ENCODE measurements at regions not wholly inside any gene's neighbourhood (a gene's known extent, or its start where the extent isn't known, plus 50 kb on each side); places are given as distances from the start of the nearest gene placed in this dataset.
"Not testable (repeated sequence)": the region's sequence is repeated elsewhere in the genome, so short reads cannot be mapped to it uniquely, and the experiment has no call there.

DNA sequence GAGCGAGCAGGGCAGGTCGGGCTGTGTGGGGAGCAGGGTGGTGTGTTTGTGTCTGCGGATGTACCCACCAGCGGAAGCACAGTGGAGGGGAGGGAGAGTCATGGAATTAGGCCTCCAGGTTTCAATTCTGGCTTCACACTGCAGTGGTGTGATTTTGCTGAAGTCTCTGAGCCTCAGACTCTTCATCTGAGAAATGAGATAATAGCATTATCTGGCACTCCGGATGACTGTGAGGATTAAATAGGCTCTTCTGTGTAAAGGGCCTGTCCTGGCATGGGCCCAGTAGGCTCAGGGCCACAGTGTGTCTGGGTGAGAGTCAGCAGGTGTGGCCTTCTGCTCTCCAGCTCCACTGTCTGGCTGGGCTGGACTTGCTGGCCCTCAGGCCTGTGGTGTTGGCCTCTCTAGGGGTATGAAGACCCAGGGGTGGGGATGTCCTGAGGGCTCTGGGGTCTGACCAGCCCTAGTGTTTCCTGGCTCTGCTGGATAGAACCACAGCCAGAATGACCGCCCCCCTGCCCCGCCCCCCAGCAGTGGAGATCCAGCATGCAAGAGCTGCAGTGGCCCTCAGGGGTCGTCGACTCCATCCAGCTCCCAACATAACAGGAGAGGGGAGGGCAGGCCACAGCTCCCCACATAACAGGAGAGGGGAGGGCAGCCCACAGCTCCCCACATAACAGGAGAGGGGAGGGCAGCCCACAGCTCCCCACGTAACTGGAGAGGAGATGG, 178.6 kb downstream of the RPS24 start:
- no peak for DNase-seq

DNA sequence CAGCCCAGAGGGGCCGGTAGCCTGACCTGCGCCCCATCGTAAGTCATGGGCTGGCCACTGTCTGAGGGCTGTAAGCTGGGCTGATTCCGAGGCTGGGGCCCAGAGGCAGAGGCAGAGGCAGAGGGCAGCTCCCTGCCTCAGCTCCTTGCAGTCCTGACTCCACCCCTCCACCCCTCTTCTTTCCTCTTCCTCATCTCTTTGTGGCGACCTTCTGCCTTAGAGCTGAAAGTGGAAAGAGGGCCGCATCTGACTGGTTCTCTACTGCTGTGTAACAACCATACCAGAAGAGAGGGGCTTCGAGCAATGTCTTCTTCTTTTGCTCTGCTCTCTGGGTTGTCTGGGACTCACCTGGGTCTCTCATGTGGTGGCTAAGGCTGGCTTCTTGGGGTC, 179.1 kb downstream of the RPS24 start:
- peak; percentile 31 to 41 for DNase-seq

DNA sequence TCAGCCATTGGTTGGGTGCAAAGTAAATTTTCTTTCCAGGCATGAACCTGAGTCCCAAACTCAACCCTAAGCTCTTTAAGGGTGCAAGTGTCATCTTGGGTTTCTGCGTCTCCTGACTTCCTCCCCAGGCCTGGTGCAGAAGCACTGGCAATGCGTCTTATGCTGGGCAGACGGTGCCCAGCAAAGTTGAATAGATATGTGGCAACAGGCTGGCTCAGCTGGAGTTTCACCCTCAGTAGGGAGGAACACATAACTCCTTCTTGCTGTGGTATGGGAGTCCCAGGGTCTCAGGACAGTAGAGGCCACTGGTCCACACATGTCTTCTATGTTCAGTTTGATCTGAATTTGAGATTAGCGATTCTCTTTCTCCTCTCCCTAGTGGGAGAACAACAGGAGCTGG, 181.3 kb downstream of the RPS24 start:
- DNase-seq, result no peak

DNA sequence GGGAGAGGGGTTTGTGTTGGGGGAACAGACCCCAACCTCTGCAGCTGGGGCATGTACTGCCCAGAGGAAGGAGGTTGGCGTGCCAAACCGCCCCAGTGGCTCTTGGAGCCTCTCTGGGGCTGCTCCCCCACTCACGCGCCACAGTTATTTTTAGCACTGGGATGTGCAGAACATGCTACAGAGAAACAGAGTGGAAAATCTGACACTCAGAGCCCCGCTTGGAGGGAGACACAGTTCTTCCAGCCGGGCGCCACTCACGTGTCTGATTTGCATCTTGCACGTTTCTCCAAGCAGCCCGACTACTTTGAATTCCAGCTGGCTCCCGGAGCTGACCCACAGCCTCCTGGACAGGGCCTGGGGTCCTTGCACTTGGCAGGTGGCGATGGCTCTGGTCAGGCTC, 182.0 kb downstream of the RPS24 start:
- DNase-seq, result peak; percentile 39 to 52

DNA sequence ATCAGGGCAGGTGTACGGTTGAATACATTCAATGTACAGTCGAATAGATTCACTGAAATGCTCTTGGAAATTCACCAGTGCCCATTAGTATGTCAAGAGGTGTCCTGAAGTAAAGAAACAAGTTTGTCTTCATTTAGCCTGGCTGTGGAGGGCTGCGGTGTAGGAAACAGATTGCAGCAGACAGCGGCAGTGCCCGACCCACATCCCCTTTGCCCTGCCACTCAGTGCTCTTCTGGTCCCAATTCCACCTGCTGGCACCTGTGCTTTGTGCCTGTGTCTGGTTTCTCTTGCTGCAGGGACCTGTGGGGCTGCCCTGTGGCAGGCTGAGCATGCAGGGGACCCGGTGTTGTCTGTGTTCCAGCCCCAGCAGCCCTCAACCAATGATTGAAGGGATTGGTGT, 183.7 kb downstream of the RPS24 start:
- DNase-seq, result no peak

DNA sequence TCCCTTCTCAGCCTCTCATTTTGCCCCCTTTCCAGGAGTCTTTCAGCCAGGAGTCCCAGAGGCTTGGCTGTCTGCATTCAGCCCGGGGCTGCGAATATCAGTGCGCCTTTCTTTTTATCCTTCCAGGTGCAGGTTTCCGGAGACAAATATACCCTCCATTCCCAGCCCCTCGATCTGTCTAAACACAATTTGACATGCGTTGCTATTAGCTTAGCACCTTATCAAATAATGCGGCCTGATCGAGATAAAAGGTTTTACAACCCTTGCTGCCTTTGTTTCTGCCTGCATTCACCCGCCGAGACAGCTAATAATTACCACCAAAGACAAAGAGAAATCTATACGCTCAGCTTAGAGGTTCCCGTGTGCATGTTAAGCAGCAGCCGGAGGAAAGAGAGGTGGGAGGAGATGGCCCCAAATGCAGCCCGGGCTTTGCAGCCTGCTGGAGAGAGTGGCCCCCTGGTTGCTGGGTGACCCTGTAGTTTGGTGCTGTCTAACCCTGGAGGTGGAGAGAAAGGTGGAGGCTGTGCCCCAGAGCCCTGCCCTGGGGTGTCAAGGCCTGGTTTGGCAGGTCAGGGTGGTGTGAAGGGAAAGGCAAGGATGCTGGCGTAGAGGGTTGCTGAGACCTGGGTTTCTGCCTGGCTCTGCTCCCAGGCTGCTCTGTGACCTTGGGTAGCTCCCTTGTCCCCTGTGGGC, 185.3 kb downstream of the RPS24 start:
- DNase-seq, result no peak

DNA sequence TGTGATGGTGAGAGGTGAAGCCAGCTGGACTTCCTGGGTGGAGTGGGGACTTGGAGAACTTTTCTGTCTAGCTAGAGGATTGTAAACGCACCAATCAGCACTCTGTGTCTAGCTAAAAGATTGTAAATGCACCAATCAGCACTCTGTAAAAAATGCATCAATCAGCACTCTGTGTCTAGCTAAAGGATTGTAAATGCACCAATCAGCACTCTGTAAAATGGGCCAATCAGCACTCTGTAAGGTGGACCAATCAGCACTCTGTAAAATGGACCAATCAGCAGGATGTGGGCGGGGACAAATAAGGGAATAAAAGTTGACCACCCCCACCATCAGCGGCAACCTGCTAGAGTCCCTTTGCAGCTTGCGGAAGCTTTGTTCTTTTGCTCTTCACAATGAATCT, 185.9 kb downstream of the RPS24 start:
- DNase-seq, result not testable (repeated sequence)

DNA sequence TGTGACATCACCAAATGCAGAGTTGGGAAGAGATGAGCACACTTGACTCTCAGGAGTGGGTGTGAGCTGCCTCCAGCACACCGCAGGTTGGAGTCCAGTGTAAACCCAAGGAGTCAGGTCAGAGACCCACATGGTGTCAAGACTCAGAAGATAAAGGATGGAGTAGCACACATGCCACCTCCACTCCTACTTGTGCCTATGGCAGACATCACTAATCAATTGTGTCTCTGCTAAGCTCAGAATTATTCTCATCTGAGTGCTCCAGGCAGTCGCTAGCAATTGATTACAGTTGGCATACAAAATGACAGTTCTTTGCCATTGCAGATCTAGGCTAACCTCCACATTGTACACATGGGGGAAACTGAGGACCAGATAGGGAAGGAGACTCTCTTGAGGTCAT, 187.1 kb downstream of the RPS24 start:
- DNase-seq, result no peak

DNA sequence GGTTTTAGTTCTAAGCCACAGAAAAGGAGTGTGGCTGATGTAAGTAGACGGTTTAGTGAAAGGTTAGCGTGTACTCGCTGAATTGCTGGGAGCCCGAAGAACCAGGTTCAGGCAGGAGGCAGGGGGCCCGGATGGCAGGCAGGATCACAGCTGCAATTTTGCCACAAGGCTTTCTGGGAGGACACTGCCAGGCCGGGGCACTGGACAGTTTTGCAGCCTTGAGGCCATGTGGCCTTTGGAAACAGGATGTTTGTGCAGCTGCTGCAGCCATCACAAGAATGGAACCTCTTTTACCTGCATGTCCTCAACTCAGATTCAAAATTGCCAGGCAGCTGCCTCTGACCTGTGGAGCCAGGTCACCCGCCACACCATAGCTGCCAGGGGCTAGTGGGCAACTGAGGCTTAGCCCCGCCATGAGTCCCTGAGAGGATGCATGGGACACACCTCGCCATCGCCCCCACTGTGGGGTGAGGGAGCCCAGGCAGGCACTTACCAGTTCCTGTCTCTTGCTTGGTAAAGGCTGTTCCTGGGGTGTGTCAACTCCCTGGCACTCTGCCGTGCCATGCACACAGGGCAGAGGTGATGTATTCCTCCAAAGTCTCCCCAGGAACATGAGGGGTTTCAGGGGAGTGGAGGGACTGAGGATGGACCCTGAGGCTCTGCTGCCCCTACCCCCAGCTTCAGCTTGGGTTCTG, 188.6 kb downstream of the RPS24 start:
- DNase-seq, result no peak

DNA sequence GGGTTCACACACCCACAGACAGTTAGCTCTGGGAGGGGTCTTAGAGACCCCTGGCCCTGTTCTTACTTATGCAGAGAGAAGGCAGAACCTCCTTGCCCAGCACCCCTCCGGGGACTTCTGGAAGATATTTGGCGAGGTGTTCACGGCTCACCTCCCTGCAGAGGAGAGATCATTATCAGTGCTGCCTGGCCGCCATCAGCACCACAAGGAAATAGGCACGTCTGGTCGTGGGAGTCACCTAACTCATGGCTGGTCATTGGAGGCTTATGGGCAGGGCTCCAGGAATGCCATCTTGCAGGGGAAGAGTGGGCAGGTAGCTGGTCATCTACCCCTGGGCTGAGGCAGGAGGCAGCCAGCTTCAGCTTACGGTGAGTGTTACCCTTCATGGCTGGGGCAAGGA, 189.4 kb downstream of the RPS24 start:
- DNase-seq, result no peak

DNA sequence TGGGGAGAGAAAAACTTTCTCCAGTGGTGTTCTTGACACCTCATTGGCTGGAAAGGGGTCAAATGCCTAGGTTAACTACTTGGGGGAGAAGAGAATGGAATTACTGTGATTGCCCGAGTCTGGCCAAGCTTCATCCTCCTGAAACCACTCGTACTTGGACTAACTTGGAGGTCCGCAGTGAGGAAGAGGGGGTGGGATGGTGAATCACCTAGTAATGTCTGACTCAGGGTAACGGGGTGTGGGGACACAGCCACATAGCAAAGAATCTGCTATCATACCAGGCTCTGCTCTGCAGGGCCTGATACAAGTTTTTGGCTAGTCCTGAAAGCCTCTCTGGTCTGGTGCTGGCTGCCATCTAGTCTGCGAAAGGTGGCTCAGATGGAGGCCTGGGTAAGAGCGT, 190.9 kb downstream of the RPS24 start:
- DNase-seq, result no peak

DNA sequence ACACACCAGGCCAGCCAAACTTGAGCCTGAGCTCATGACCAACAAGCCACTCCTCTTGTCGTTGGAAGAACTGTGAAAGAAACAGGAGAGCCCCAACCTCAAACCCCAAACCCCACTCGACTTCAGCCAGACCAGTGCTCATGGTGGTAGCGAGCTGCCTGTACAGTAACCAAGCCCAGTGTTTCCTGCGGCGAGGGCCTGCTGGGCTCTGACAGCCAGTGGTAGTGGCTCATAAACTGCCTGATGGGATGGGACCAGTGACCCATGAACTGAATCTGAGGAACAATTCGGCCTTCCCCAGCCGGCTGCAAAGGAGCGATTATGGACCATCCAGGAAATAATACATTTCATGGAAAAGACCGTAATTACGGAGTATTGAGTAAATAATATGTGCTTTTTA, 191.9 kb downstream of the RPS24 start:
- no peak for DNase-seq

DNA sequence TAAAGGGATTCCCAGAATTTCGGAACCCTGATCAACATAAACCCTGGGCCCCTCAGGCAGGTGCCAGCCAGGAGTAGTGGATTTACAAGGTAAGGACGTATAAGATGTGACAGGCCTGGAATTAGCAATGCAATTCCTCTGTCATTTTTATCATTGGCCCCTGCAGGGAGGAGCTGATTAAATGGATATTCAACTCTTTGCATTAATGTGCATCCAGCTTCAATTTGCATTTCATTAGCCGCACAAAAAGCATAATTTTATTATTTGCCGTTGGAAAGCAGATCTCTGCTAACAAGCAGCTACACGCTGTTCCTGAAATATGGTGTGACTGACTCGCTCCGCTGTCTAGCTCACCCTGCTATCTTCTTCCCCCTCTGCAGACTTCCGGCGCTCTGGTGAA, 195.8 kb downstream of the RPS24 start:
- DNase-seq, result peak in 1 of 2 experiments; percentile 22

DNA sequence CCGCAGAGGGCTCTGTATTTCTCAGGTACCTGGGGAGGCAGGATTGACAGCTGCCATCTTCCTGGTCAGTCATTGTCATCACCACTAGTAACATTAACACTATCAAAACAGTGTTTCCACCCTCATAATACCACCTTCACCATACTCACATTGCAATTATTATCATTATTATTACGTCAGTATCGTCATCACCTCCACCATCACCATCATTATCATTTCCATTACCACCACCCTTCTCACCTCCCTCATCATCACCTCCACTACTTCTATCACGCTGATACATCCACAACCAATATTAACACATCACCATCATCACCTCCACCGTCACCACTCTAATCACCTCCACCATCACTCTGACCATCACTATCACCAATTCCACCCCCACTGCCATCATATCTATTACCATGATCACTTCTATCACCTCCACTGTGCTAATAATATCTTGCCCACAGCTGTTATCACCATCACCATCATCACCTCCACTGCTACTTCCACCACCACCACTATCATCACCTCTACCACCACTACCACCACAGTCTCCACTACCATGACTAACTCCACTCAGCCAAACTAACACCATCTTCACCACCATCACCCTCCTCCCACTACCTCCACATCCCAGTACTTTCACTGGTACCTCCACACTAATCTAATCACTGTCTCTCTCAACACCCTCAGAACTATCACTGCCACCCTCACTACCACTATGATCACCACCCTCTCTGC, 196.4 kb downstream of the RPS24 start:
- DNase-seq, result no peak

DNA sequence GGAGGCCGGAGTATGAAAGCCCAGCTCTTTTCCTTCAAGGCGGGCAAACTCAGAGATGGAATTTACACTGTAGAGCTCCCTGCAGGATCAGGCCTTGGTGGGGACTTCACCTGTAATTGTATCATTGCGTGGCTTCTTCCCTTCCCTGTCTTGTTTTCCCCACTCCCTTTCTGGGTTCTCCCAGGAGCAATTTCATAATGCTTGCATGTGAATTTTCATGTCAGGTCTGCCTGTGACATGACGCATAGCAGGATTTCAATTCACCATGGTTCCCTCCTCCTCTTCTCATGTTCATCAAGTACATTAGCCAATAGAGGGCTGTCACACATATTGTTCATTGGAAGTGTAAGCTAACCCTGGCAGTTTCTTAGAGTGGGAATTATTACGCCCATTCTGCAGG, 197.7 kb downstream of the RPS24 start:
- DNase-seq, result no peak

DNA sequence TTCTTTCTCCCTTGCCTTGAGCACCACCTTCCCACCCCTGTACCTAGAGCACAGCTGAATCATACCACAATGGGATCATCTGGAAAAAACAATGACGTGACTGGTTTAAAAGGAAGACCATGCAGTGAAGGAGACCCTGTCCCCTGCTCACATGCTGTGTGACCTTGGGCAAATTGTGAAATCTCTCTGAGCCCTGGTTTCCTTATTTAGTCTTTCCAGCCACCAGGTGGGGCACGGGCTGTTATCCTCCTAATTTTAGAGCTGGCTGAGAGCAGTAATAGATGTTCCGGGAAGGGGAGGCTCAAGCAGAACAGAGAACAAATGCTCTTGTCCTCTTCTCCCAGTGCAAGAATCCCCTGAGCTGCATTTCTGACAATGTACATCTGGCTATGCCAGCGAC, 198.3 kb downstream of the RPS24 start:
- DNase-seq, result peak in 1 of 2 experiments; percentile 40

DNA sequence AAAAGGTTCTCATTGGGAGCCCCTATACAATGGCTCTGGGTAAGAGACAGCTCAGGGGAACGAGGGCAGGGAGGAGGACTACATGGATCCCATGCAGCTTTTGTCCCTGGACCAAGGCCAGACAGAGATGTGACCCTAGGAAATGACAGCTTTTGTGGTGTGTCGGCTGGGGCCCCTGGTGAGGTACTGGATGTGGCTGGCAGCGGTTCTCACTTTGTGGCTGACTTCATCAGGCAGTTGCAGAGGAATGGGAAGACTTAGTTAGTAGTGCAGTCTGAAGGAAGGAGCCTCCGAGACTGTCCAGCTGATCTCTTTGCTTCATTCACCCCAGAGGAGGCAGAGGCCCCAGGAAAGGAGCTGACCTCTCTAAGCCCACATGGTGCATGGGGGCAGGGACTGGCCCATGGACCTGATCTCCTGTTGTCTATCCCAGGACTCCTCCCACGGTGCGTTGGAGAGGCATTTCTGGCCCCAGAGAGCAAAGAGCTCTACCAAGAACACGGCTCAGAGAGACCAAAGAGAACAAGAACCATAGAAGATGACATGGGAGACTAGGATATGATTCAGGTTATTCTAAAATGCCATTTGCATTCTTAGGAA, 202.9 kb downstream of the RPS24 start:
- DNase-seq, result peak; percentile 85 to 90

DNA sequence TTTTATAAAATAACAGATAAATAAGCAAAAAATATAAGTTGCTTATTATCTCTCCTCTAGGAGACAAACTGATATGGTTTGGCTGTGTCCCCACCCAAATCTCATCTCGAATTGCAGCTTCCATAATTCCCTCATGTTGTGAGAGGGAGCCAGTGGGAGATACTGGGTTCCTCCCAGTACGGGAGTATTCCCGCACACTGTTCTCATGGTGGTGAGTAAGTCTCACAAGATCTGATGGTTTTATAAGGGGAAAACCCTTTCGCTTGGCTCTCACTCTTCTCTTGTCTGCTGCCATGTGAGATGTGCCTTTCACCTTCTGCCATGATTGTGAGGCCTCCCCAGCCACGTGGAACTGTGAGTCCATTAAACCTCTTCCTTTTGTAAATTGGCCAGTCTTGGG, 204.3 kb downstream of the RPS24 start:
- not testable (repeated sequence) for DNase-seq

DNA sequence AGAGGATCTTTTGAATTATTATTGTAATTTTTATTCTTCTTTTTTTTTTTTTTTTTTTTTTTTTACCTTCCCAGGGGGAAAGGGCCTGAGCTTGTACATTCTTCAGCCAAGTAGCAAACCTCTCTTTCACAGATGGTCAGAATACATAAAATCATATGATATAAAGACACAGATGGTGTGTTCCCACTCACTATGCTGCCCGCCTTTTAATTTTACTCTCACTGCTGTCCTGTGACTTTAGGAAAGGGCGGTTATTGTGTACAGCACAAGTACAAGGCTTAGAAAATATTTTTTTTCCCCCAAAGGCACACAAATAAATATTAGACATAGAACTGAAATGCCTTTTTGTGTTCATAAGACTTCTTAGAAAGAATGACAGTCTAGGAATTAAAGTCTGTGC, 213.6 kb downstream of the RPS24 start:
- no peak for DNase-seq

DNA sequence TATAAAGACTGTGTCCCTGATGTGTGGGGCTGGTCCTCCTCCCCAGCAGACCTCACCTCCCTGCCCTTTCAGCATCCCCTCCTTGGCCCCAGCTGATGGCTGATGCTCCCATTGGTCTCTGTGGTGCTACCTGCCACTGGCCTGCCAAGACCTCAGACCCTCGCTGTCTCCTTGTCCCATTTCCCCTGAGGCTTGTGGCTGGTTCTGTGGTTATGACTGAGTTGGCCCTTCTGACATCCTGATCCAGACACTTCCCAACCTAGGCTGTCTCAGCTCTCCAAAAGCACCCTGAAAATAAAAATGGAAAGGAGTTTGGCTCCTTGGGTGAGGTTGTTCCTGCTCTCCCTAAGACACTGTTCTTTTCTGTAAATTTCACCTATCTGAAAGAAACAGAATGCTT, 214.2 kb downstream of the RPS24 start:
- DNase-seq, result no peak

DNA sequence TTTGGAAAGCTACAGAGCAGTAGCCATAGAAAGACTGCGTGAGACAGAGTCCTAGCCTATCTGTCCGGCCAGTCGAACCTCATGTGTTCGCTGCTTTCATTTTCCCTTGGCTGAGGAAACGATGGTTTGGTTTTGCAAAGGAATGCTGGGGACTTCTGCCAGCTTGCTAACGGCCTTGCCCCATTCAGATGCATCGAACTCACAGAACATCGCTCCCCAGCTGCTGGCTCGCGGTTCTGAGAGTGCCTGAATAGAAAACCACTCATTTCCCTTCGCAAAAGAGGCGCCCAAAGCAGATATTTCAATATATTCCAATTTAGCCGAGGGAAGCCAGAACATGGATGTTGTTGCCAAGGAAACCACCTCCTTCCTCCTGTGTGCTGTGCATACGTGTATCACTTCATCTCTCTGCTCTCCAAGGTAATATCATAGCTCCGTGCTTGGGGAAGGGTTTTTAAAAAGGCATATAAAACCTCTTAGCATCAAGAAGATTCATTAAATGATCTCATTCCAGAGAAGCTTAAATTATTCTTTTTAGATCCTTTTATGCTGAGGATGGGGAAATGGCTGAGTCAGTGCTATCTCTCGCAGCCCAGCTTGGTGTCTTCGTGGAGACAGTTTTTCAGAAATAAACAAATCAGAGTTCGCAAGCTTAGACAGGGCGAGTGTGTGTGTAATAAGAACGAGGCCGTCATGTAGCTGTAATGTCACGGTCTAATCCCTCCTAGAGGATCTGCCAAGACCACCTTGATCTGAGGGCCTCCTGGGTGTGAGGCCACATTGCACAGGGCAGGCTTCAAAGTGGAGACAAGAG, 215.2 kb downstream of the RPS24 start:
- peak in 1 of 2 experiments; percentile 22 for DNase-seq

DNA sequence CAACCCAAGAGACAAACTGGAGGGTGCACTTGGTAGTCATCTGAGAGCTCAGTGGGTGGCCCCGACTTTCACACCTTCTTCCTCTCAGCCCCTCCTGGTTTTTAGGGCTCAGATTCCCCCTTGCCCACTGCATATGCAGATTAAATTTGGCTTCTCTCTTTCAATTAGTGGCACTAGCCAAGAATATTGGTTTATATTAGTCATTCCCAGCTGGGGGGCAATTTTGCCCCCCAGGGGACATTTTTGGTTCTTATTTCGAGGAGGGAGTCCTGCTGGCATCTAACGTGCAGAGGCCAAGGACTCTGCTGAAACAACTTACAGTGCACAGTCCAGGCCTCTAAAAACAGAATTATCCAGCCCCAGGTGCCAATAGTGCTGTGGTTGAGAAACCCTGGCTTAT, 216.0 kb downstream of the RPS24 start:
- no peak for DNase-seq

All from Kasumi-1 (cell line).